ENCODE measurements at regions not wholly inside any gene's neighbourhood (a gene's known extent, or its start where the extent isn't known, plus 50 kb on each side); places are given as distances from the start of the nearest gene placed in this dataset.

- DNase-seq (ENCODE audit: extremely low spot score, unreplicated experiment) = peak; percentile 38
- Mint-ChIP-seq H3K4me3 (ENCODE audit: unreplicated experiment) (no peak overlapping the region), H3K9me3 (ENCODE audit: unreplicated experiment) (peaks cover 43% of the 10 kb centered on the region), H3K27me3 (ENCODE audit: unreplicated experiment) (no peaks in the 10 kb centered on the region), H3K27ac (ENCODE audit: unreplicated experiment) (no peak overlapping the region), H3K36me3 (ENCODE audit: unreplicated experiment) (no peaks in the 10 kb centered on the region), H3K4me1 (ENCODE audit: unreplicated experiment) (no peaks in the 10 kb centered on the region)
- no peak for TF ChIP-seq CTCF (IDR thresholded peaks at IDR 0.05)
Observed at GRCh38 chr5:3034449-3034848, 283.0 kb upstream of the IRX2 start.

- Mint-ChIP-seq H3K4me1 (ENCODE audit: unreplicated experiment) (no peaks in the 10 kb centered on the region), H3K4me3 (ENCODE audit: unreplicated experiment) (no peak overlapping the region), H3K27ac (ENCODE audit: unreplicated experiment) (no peak overlapping the region), H3K36me3 (ENCODE audit: unreplicated experiment) (no peaks in the 10 kb centered on the region), H3K9me3 (ENCODE audit: unreplicated experiment) (peaks cover 41% of the 10 kb centered on the region), H3K27me3 (ENCODE audit: unreplicated experiment) (no peaks in the 10 kb centered on the region)
- no peak for TF ChIP-seq CTCF (IDR thresholded peaks at IDR 0.05)
- peak; percentile 68 for DNase-seq (ENCODE audit: extremely low spot score, unreplicated experiment)
Observed at GRCh38 chr5:3033033-3033755, 281.7 kb upstream of the IRX2 start.

- no peak for TF ChIP-seq CTCF (IDR thresholded peaks at IDR 0.05)
- H3K9me3 Mint-ChIP-seq (ENCODE audit: unreplicated experiment) = peaks cover 35% of the 10 kb centered on the region
- no peaks in the 10 kb centered on the region for H3K4me1 Mint-ChIP-seq (ENCODE audit: unreplicated experiment)
- no peaks in the 10 kb centered on the region for H3K27me3 Mint-ChIP-seq (ENCODE audit: unreplicated experiment)
- DNase-seq (ENCODE audit: extremely low spot score, unreplicated experiment) = peak; percentile 42
- H3K4me3 Mint-ChIP-seq (ENCODE audit: unreplicated experiment) = no peak overlapping the region
- H3K27ac Mint-ChIP-seq (ENCODE audit: unreplicated experiment) = no peak overlapping the region
- H3K36me3 Mint-ChIP-seq (ENCODE audit: unreplicated experiment) = no peaks in the 10 kb centered on the region
Observed at GRCh38 chr5:3032513-3032912, 281.0 kb upstream of the IRX2 start.

- Mint-ChIP-seq H3K27ac (ENCODE audit: unreplicated experiment) (no peak overlapping the region), H3K4me3 (ENCODE audit: unreplicated experiment) (no peak overlapping the region), H3K36me3 (ENCODE audit: unreplicated experiment) (no peaks in the 10 kb centered on the region), H3K27me3 (ENCODE audit: unreplicated experiment) (no peaks in the 10 kb centered on the region), H3K9me3 (ENCODE audit: unreplicated experiment) (peaks cover 32% of the 10 kb centered on the region), H3K4me1 (ENCODE audit: unreplicated experiment) (no peaks in the 10 kb centered on the region)
- DNase-seq (ENCODE audit: extremely low spot score, unreplicated experiment) = peak; percentile 74
- TF ChIP-seq CTCF (IDR thresholded peaks at IDR 0.05) = no peak
Observed at GRCh38 chr5:3031733-3032378, 280.4 kb upstream of the IRX2 start.

- DNase-seq (ENCODE audit: extremely low spot score, unreplicated experiment) = peak; percentile 48
- Mint-ChIP-seq H3K27ac (ENCODE audit: unreplicated experiment) (no peak overlapping the region), H3K4me3 (ENCODE audit: unreplicated experiment) (no peak overlapping the region), H3K4me1 (ENCODE audit: unreplicated experiment) (no peaks in the 10 kb centered on the region), H3K9me3 (ENCODE audit: unreplicated experiment) (peaks cover 30% of the 10 kb centered on the region), H3K36me3 (ENCODE audit: unreplicated experiment) (no peaks in the 10 kb centered on the region), H3K27me3 (ENCODE audit: unreplicated experiment) (no peaks in the 10 kb centered on the region)
- no peak for TF ChIP-seq CTCF (IDR thresholded peaks at IDR 0.05)
Observed at GRCh38 chr5:3030511-3031165, 279.2 kb upstream of the IRX2 start.
